HUES48 (cell line): ENCODE measurements at regions not wholly inside any gene's neighbourhood (a gene's known extent, or its start where the extent isn't known, plus 50 kb on each side); places are given as distances from the start of the nearest gene placed in this dataset.

Experiments used
- H3K27ac ChIP-seq: one replicate; pipeline ENCODE4 v1.7.0; 2013; ENCODE audit warnings: low read depth, low read length, inconsistent platforms
- H3K27me3 ChIP-seq: 2 replicates; pipeline ENCODE4 v1.6.1; 2013; ENCODE audit warnings: mild to moderate bottlenecking, low read length; ENCODE audit not compliant: control insufficient read depth, insufficient read depth
- H3K36me3 ChIP-seq: 2 replicates; pipeline ENCODE4 v1.6.1; 2013; ENCODE audit warnings: low read length; ENCODE audit not compliant: control insufficient read depth, insufficient read depth
- H3K4me1 ChIP-seq: 2 replicates; pipeline ENCODE4 v1.6.1; 2013; ENCODE audit warnings: mild to moderate bottlenecking, low read length; ENCODE audit not compliant: control insufficient read depth, insufficient read depth
- H3K4me3 ChIP-seq: 2 replicates; pipeline ENCODE4 v1.5.1; 2013; ENCODE audit warnings: mild to moderate bottlenecking, low read depth, low read length
- H3K9ac ChIP-seq: 2 replicates; pipeline ENCODE4 v1.6.1; 2013; ENCODE audit warnings: mild to moderate bottlenecking, low read depth, low read length, moderate library complexity
- H3K9me3 ChIP-seq: 2 replicates; pipeline ENCODE4 v1.6.1; 2013; ENCODE audit warnings: low read length; ENCODE audit not compliant: control insufficient read depth, insufficient read depth

DNA sequence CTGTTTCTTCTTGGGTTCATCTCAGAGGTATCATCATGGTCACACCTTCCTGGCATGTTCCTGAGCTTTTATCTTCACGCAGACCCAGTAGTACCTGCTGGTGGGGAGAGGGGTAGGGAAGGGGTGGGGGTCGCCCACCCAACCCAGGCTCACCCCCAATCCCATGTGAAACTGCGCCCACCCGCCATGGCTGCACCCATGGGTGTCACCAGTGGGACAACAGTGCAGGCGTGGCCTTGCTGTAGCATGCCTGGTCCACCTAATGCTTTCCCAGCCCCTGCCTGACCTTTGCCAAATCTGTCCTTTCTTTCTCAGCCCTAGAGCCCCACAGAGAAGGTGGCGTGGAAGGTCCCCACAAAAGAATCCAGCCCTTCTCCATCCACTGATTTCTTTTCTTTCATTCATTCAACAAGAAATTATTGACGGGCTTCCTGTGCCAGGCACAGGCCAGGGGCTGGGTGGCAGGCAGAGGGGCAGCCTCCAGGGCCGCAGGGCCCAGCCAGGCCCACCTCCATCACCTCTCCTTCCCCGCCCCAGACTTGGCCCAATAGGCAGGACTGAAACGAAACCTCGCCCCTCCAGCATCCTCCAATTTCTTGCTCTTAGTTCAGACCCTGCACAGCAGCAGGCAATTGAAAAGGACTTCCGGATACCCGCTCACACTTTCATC is 79.1 kb upstream of the TNRC6C start:
- H3K36me3 ChIP-seq, result no peaks in the 10 kb centered on the region
- no peak overlapping the region for H3K4me3 ChIP-seq
- H3K27ac ChIP-seq, result no peak overlapping the region
- H3K9me3 ChIP-seq, result no peaks in the 10 kb centered on the region
- no peaks in the 10 kb centered on the region; the same call in 1 of the 2 replicates for H3K4me1 ChIP-seq
- H3K27me3 ChIP-seq, result no peaks in the 10 kb centered on the region; the same call in 1 of the 2 replicates
- H3K9ac ChIP-seq, result no peak overlapping the region

DNA sequence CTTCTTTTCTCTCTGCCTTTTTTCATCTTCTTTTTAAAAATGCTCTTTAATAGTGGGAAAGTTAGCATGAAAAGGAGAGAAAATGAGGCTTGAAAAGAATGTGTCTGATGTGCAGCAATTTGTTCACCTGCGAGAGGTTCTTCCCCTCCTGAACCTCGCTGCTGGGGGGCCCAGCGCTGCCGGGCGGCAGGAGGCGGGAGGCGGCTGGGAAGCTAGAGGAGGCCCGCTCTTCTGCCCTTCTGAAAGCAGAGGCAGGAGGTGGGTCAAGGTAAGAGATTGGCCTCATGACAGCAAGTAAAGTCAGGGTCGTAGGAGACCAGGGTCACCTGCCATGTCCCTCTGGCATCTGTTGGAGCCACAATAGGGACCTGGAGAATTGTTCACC is 78.6 kb upstream of the TNRC6C start:
- H3K27me3 ChIP-seq, result no peaks in the 10 kb centered on the region; the same call in 1 of the 2 replicates
- H3K9me3 ChIP-seq, result no peaks in the 10 kb centered on the region
- no peak overlapping the region for H3K27ac ChIP-seq
- no peak overlapping the region for H3K9ac ChIP-seq
- no peaks in the 10 kb centered on the region for H3K36me3 ChIP-seq
- H3K4me3 ChIP-seq, result no peak overlapping the region
- H3K4me1 ChIP-seq, result no peaks in the 10 kb centered on the region; the same call in 1 of the 2 replicates

DNA sequence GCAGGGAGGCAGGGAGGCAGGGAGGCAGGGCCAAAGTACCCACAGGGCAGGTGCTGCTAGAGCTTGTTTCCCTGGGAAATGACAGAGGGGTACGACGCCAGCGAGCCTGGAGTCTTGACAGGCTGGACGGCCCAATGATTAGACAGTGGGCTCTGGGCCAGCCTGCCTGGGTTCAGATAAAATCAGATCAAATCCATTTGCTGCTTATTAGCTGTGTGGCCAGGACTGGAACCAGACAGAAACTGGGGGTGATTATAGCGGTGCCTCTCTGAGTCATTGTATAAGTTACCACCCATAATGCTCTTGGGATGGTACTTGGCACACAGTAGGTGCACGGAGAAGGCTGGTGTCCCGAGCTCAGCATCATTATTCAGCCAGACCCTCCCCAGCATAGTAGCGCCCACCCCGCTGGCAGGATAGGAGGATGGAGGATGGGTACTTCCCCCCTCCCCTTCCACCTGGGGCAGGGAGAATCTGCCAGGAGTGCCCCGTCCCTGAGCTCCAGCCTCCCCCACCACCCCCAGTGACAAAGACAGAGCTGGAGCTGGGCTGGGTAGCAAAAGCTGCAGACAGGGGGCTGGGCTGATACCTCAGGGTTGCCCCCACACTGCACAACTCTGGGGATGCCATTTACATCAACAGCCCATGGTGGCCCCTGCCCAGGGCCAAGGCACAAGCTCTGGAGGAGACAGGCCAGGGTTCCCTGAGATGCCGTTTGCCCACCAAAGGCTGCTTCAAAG is 77.6 kb upstream of the TNRC6C start:
- no peaks in the 10 kb centered on the region; the same call in 1 of the 2 replicates for H3K4me1 ChIP-seq
- H3K4me3 ChIP-seq, result no peak overlapping the region
- H3K9ac ChIP-seq, result no peak overlapping the region
- no peaks in the 10 kb centered on the region for H3K36me3 ChIP-seq
- H3K9me3 ChIP-seq, result no peaks in the 10 kb centered on the region
- no peak overlapping the region for H3K27ac ChIP-seq
- H3K27me3 ChIP-seq, result peaks cover under 1% of the 10 kb centered on the region; the same call in 1 of the 2 replicates

DNA sequence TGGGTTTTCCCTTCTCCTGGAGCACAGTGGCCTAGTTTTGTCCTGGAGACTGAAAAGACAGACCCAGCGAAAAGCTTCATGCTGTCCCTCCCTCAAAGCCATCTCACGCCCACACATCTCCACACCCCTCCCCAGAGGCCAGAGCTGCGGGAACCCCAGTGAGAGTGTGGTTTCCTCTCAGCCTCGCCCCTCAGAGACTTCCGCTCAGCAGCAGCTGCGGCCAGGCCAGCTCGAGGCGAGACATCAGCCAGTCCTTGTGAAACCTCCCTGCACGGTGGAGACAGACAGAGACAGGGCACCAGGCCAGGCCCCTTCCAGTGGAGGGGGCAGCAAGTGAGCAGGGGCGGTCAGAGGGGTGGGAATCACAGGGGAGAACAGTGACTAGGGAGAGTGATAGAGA is 77.0 kb upstream of the TNRC6C start:
- Histone ChIP-seq H3K27me3 (peaks cover 6% of the 10 kb centered on the region; the same call in 1 of the 2 replicates), H3K9me3 (no peaks in the 10 kb centered on the region), H3K36me3 (no peaks in the 10 kb centered on the region), H3K4me1 (no peaks in the 10 kb centered on the region; the same call in 1 of the 2 replicates), H3K9ac (no peak overlapping the region), H3K27ac (peak overlapping the region; percentile 21), H3K4me3 (no peak overlapping the region)

DNA sequence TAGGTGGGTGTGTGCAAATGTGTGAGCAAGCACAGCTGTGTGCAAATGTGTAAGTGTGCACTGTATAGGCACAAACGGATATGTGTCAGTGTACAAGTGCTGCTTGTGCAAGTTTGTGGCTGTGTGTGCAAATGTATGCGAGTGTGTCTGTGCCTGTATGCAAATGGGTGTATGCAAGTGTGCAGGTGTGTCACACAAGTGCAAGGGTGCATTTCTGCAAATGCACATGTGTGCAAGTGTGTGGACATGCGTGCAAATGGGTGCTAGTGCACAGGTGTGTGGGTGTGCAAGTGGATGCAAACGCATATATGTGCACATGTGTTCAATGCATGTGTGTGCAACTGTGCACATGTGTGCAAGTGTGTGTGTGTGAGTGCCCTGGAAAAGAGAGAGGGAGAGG is 76.5 kb upstream of the TNRC6C start:
- no peak overlapping the region for H3K4me3 ChIP-seq
- H3K9me3 ChIP-seq, result no peaks in the 10 kb centered on the region
- H3K36me3 ChIP-seq, result no peaks in the 10 kb centered on the region
- H3K27me3 ChIP-seq, result peaks cover 11% of the 10 kb centered on the region
- peaks cover under 1% of the 10 kb centered on the region; the same call in 1 of the 2 replicates for H3K4me1 ChIP-seq
- H3K27ac ChIP-seq, result no peak overlapping the region
- no peak overlapping the region for H3K9ac ChIP-seq

DNA sequence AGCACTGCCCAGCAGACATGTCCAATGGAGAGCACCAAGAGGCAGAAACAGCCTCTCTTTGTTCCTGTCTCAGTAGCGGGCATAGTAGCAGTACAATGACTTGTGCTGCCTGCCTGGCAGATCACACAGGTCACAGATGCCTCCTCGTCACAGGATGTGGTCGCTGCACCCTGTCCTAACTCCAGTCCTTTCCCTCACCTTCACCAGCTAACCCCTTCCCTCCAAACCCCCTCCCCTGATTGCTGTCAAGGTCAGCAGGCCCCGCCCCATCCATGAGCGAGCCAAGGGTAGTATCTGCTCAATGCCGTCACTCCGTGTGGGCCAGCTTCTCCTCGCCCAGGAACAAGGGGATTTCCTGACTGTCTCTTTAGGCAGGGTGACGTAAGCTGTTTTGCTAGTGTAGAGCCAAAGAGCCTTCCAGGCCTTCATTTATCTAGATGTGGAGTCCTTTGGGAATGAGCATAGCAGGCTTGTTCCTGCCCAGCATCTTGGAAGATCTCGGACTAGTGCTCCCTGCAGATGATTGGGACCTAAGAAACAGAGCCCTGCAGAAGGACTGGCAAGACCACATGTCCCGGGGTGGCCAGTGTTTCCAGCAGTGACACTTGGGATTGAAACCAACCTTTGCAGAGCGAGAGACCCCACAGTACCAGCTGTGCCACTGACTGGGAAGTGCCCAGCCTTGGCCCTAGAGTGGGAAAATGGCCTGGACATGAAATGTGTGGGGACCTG is 75.9 kb upstream of the TNRC6C start:
- H3K27ac ChIP-seq, result no peak overlapping the region
- peaks cover 6% of the 10 kb centered on the region; the same call in 1 of the 2 replicates for H3K4me1 ChIP-seq
- peaks cover 17% of the 10 kb centered on the region for H3K27me3 ChIP-seq

DNA sequence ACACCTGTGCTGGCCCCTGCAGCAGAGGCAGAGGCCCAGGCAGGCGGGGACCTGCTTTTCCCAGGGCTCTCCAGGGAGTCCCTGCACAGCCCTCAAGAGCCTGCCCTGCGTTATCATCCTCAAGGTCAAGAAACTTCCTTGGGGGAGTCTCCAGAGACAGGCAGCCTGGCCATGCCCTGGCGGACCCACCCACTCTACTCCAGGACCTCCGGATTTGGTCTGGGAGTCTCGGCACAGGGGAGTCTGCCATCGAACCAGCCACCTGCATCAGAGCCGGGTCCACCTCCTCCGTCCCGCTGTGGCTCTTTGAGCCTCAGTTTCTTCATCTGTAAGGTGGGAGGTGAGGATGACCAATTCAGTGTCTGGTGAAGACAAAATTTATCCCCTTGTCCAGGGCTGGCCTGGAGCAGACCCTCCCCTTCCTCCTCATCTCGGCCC is 75.3 kb upstream of the TNRC6C start:
- H3K27me3 ChIP-seq, result peaks cover 23% of the 10 kb centered on the region
- H3K9ac ChIP-seq, result no peak overlapping the region
- no peak overlapping the region for H3K4me3 ChIP-seq
- H3K27ac ChIP-seq, result no peak overlapping the region
- no peaks in the 10 kb centered on the region for H3K36me3 ChIP-seq
- no peaks in the 10 kb centered on the region for H3K9me3 ChIP-seq
- peaks cover 6% of the 10 kb centered on the region; the same call in 1 of the 2 replicates for H3K4me1 ChIP-seq

More for the DNA sequence above, 75.9 kb upstream of the TNRC6C start:
- H3K9me3 ChIP-seq, result no peaks in the 10 kb centered on the region
- no peaks in the 10 kb centered on the region for H3K36me3 ChIP-seq
- no peak overlapping the region for H3K4me3 ChIP-seq
- H3K9ac ChIP-seq, result no peak overlapping the region

DNA sequence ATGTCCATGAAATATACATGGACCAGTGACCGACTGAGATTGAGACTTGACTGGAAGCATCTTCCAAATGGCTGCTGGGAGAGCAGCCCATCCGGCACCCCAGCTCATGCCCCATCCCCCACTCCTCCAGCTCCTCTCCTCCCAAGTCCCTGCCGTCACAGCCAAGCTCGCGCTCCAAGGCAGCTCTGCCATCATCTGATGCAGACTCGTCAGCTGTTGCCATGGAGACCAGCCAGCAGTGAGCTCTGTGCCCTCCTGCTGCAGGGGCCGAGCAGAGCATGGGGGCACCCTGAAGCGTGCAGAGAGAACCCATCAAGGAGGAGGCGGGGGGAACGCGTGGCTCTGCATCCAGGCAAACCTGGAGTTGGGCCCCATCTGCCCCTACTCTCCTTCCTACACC is 74.5 kb upstream of the TNRC6C start:
- no peaks in the 10 kb centered on the region for H3K9me3 ChIP-seq
- no peaks in the 10 kb centered on the region for H3K36me3 ChIP-seq
- H3K4me1 ChIP-seq, result peaks cover 6% of the 10 kb centered on the region; the same call in 1 of the 2 replicates
- peaks cover 28% of the 10 kb centered on the region for H3K27me3 ChIP-seq
- no peak overlapping the region for H3K27ac ChIP-seq
- H3K4me3 ChIP-seq, result no peak overlapping the region
- H3K9ac ChIP-seq, result no peak overlapping the region

DNA sequence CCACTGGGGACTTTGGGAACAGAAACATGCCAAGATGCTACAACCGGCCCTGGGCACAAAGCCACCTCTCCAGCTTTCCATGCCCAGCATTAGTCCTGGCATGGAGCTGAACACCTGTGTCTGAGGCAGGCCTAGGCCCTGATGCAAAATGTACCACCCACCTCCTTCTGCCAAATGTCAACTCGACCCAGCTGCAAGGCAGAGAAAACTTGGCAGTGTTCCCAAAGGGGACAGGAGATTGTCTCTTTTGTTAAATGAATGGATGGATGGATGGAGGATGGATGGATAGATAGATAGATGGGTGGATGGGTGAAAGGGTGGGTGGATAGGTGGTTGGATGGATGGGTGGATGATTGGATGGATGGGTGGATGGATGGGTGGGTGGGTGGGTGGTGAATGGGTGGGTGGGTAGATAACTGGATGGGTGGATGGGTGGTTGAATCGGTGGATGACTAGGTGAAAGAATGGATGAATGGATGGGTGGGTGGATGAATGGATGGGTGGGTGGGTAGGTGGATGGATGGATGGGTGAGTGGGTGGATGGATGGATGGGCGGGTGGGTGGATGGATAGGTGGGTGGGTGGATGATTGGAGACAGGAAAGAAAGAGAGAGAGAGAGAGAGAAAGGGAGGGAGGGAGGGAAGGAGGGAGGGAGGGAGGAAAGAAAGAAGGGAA is 73.4 kb upstream of the TNRC6C start:
- Histone ChIP-seq H3K4me3 (no peak overlapping the region), H3K27me3 (peaks cover 32% of the 10 kb centered on the region), H3K9ac (no peak overlapping the region), H3K9me3 (no peaks in the 10 kb centered on the region), H3K36me3 (no peaks in the 10 kb centered on the region), H3K27ac (no peak overlapping the region), H3K4me1 (peaks cover 6% of the 10 kb centered on the region; the same call in 1 of the 2 replicates)

DNA sequence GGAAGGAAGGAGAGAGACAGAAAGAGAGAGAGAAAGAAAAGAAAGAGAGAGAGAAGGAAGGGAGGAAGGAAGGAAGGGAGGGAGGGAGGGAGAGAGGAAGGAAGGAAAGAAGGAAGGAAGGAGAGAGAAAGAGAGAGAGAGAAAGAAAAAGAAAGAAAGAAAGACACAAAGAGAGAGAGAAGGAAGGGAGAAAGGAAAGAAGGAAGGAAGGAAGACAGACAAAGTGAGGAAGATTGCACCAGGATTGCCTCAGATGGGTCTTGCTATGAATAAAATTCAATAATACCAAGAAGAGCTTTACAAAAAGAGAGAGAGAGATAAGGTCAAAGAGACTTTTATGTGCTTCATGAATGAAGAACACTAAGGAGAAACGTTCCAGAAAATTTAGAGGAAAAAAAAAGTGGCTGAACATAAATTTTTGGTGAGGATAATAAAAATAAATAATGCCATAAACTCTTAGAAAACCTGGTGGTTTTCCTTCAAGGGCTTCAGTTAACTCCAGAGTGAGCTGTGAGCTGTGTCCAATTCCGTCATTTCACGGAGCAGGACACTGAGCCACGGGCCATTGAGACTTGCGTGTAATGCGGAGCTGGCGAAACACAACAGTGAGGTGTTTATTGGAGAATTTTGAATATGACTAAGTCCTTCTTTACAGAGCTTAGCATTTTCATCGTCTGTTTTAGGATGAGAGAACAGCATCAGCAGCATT is 72.7 kb upstream of the TNRC6C start:
- Histone ChIP-seq H3K4me1 (peaks cover 6% of the 10 kb centered on the region; the same call in 1 of the 2 replicates), H3K9ac (no peak overlapping the region), H3K27ac (no peak overlapping the region)

More for the DNA sequence above, 72.7 kb upstream of the TNRC6C start:
- H3K9me3 ChIP-seq, result no peaks in the 10 kb centered on the region
- no peak overlapping the region for H3K4me3 ChIP-seq
- H3K36me3 ChIP-seq, result no peaks in the 10 kb centered on the region
- H3K27me3 ChIP-seq, result peaks cover 32% of the 10 kb centered on the region
